ENCODE measurements at regions not wholly inside any gene's neighbourhood (a gene's known extent, or its start where the extent isn't known, plus 50 kb on each side); places are given as distances from the start of the nearest gene placed in this dataset.
"Not testable (repeated sequence)": the region's sequence is repeated elsewhere in the genome, so short reads cannot be mapped to it uniquely, and the experiment has no call there.

DNA sequence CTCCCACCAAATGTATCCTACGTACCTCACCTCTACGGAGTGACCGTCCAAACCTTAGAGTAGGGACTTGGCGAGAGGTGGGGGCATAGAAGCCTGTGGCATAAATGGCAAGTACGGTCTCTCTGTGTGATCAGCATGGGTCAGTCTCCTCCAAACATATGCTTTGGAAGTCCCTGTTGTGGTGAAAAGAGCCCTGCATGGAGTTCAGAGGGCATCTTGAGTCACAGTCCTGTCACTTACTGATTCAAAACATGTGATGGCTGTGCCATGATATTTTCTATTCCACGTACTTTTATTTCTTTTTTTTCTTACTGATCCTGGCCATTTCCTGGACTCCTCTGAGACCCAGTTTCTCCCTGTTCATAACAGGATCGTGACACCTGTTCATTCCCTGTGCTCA, 67.5 kb upstream of the CEP85L start:
- no peak overlapping the region for H3K27ac ChIP-seq
- TF ChIP-seq, protein P1, sequence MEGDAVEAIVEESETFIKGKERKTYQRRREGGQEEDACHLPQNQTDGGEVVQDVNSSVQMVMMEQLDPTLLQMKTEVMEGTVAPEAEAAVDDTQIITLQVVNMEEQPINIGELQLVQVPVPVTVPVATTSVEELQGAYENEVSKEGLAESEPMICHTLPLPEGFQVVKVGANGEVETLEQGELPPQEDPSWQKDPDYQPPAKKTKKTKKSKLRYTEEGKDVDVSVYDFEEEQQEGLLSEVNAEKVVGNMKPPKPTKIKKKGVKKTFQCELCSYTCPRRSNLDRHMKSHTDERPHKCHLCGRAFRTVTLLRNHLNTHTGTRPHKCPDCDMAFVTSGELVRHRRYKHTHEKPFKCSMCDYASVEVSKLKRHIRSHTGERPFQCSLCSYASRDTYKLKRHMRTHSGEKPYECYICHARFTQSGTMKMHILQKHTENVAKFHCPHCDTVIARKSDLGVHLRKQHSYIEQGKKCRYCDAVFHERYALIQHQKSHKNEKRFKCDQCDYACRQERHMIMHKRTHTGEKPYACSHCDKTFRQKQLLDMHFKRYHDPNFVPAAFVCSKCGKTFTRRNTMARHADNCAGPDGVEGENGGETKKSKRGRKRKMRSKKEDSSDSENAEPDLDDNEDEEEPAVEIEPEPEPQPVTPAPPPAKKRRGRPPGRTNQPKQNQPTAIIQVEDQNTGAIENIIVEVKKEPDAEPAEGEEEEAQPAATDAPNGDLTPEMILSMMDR (conservative IDR thresholded peaks at IDR 0.05): no peak

DNA sequence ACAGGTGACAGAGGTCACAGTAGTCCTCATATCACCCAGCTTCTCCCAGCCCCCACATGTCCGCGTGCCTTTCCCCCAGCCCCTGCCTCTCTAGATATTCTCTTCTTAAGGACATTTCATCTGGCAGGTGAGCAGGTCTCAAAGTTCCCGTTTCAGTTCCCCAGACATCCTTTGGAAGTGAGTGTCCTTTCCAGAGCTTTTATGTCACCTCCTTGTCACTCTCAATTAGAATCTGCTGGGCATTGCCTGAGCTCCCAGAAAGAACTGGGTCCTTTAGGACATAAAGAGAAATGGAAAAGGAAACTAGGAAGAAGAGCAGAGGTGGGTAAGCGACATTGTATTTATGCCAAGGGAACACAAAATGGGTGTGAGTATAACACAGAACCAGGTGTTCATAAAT, 66.9 kb upstream of the CEP85L start:
- TF ChIP-seq, protein P1 (conservative IDR thresholded peaks at IDR 0.05): no peak
- H3K27ac ChIP-seq: no peak overlapping the region

DNA sequence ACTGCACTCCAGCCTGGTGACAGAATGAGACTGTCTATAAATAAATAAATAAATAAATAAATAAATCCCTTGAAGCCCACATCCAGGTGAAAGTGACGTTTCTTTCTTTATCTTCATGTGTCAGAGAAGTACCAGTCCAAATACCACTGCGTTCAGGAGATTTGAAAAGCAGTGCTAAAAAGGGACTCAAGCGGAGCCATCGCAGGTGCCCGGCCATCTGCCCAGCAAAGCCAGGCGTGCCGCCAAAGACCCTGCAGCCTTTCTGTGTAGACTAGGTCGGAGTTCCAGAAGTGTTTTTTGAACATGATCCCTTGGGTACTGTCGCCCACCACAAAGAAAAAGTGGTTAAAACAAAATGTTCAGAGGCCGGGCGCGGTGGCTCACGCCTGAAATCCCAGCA, 65.7 kb upstream of the CEP85L start:
- TF ChIP-seq, protein P1 (conservative IDR thresholded peaks at IDR 0.05): no peak

DNA sequence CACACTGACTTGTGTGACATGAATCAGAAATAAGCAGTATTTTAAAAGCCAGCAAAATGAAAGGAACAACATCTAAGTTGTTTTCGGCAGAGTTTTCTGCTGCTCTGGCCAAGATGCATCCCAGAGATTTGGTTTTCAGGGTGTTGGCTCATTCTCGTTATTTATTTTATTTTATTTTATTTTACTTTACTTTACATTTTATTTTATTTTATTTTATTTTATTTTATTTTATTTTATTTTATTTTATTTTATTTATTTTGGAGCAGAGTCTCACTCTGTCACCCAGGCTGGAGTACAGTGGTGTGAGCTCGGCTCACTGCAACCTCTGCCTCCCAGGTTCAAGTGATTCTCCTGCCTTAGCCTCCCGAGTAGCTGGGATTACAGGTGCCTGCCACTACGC, 64.5 kb upstream of the CEP85L start:
- not testable (repeated sequence) for H3K27ac ChIP-seq

More for the DNA sequence above, 65.7 kb upstream of the CEP85L start:
- H3K27ac ChIP-seq: no peak overlapping the region

DNA sequence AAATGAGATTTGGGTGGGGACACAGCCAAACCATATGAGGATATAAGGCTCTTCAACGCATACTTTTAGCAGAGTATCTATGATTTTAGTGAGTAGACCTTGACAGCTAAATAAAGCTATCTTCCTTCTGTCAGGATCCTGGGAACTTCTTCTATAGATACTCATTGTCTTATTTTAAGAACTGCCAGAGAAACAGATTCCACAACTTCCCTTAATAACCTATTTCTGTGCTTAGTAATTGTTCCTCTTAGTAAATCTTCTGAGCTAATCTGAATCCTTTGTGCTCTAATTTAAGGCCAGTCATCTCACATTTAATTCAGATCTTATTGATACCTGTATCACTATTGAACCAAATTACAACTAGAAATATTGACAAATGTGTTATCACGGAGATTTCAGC, 64.0 kb upstream of the CEP85L start:
- TF ChIP-seq, protein P1 (conservative IDR thresholded peaks at IDR 0.05): no peak
- no peak overlapping the region for H3K27ac ChIP-seq

DNA sequence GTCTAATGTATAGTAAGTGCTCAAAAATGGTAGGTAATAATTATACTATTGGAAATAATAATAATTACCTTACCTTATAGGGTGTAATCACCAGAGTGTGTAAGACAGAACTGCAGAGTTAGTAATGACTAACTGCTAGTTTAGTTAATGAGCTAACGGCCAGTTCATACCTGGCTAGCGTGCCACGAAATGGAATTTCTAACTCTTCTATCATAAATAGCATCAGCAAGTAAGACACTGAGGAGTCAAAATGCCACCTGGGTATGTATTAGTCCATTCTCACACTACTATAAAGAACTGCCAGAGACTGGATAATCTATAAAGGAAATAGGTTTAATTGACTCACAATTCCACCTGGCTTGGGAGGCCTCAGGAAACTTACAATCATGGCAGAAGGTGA, 63.4 kb upstream of the CEP85L start:
- TF ChIP-seq, protein P1 (conservative IDR thresholded peaks at IDR 0.05): no peak
- H3K27ac ChIP-seq: no peak overlapping the region

DNA sequence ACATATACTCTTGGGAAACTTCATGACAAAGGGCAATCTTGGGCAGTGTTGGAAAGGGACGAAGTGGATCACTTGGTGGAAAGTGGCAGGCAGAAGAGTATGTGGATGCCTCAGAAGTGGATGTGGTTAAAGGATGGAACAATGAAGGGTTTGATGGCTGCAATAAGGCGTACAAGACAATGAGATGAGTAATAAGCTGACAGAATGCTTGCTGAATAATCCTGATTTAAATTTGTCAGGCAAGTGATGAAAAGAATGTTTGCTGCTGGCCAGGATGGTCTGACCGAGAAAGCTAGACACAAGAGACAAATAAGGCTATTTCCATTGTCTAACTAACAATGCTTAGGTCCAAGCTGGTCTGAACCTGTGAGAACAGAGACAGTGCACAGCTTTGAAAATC, 61.6 kb upstream of the CEP85L start:
- TF ChIP-seq, protein P1 (conservative IDR thresholded peaks at IDR 0.05): no peak
- H3K27ac ChIP-seq: no peak overlapping the region

DNA sequence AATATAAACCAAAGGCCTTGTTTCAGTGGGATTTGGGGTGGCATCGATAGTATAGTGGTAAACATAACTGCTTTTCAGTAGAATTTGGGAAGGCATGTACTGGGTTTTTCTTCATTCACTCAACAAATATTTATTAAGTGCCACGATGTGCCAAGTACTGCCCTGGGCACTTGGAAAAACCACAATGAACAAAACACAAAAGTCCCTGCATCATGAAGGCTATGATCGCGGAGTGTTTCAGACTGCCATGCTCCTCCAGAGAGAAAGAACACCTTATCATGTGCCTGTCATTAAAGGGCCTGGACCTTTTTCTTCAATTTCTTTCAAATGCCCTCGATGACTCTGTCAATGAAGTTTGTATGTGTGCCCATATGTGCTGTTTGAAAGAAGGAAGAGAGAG, 59.2 kb upstream of the CEP85L start:
- peak overlapping the region; percentile 67; the same call in 1 of the 2 replicates for H3K27ac ChIP-seq
- TF ChIP-seq, protein P1 (conservative IDR thresholded peaks at IDR 0.05): no peak
